Right ventricle myocardium inferior (tissue), 1 donor: ENCODE measurements at regions not wholly inside any gene's neighbourhood (a gene's known extent, or its start where the extent isn't known, plus 50 kb on each side); places are given as distances from the start of the nearest gene placed in this dataset.
A peak's percentile ranks its signal among the peaks of the same experiment; 100 is the strongest.

Experiments
- ATAC-seq: fragments of 200-7000 bp; cut with Tn5 transposase; one replicate; pipeline ENCODE4 v1.9.1; 2020; ENCODE audit warnings: mild to moderate bottlenecking, moderate library complexity
- DNase-seq: peaks from one replicate; pipeline ENCODE4 v3.0.0; 2021; ENCODE audit errors: missing footprints
- intact Hi-C: fragments of 100-400 bp; cut with DNase I; formaldehyde crosslinking; loops from one replicate; pipeline ENCODE4 v1.11.0; 2022
- donor health status: DM: no; HTN: yes; CAD: no; lungs with severe emphysema.

DNA sequence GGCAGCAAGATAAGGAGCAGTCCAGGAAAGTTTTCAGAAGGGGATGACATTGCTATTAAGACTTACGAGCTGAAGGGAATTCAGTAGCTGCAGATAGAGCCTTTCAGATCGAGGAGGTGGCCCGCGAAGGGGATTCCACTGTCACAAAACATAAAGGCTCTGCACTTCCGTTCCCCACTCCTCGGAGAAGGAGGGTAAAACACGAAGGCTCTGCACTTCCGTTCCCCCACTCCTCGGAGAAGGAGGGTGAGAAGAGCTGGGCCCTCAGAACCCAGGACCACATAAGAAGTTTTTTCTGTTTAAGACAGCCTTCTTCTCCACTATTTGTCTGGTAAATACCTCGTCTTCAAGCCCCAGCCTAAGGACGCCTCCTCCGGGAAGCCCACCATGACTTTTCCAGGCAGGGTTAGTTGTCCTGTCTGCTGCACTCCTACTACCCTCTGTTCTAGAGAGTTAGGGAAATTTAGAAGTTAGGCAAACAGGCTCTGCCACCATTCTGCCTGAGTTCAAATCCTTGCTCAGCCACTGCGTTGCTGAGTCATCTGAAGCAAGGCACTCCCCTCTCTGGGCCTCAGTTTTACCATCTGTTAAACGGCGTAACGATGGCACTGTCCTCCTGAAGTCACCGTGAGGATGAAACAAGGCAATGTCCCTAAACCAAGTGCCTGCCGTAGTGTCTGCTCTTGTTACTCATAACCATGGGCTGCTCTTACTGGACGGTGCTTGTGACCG lies 134.1 kb upstream of the HES1 start:
- intact Hi-C loops, result loop anchor here (2.0 to 5.0 kb wide), 3 partner anchors 70 to 265 kb away; no protein-coding TSS in a partner anchor
- no peak for DNase-seq
- no peak for ATAC-seq

DNA sequence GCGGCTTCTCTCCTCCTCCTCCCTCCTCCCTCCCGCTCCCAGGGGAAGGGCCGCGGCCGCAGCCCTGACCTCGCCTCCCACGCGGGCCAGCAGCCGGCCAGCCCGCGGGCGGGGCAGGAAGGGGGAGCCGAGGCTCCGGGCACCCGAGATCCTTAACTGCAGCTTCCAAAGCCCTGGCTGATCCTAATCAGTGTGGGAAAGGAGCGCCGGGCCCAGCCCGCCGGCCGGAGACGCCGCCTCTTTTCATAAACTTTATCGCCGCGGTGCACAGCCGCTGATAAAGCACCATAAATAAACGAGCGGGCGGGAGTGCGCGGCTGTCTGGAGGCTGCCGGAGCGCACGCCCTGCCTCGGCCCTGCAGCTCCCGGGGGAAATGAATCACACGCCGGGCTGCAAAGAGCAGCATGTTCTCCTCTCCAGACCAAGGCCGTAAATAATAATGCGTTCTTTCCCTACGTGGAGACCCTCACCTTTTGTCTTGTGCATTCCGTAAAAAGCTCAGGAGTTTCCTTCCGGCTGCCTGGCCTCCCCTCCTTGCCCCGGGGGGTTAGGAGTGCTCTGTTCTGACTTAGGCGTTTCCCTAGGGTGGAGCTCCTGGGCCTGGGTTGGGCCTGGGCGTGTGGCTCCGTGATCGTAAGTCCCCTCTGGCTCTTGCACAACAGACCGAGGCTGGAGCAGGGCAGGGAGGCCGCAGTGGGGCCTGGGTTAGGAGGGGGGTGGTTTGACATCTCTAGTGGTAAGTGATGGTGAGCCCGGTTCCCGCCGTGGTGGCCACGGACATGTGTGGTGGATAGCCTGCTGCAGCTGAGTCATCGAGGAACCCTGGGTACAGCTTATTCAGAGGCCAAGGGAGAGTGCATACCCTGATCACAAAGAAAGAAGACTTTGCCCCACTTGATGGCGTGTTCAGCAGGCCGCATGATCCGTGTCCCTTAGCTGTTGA lies 132.6 kb upstream of the HES1 start:
- peak; percentile 91 for ATAC-seq
- DNase-seq, result peak; percentile 94
- intact Hi-C loops, result loop anchor here (1.0 to 5.0 kb wide), 4 partner anchors 69 to 264 kb away; no protein-coding TSS in a partner anchor

DNA sequence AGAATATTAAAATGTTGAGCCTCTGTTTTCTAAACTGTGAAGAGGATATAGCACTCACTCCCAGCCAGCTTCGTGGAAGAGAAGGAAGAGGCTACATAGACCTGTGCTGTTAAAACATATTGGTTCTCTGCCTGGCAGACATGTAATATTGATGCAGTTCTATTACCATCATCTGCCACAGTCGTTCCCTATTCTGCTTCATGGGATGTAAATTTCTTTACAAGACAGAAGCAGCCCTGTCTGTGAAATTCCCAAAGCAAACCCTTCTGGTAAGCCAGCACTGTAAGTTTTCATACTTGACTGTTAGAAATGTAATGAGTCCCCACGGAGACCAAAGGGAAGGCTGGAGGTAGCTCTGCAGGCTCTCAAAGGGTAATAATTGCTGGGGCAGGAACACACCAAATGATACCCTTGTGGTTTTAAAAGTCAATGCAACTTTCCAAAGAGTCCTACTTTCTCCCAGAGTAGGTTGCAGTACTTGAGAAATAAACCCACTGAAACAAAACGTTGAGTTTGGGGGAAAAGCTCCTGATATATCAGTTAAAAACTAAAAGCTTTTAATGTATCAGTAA lies 129.9 kb upstream of the HES1 start:
- intact Hi-C loops, result no loop called here
- ATAC-seq (no peak), DNase-seq (no peak)

DNA sequence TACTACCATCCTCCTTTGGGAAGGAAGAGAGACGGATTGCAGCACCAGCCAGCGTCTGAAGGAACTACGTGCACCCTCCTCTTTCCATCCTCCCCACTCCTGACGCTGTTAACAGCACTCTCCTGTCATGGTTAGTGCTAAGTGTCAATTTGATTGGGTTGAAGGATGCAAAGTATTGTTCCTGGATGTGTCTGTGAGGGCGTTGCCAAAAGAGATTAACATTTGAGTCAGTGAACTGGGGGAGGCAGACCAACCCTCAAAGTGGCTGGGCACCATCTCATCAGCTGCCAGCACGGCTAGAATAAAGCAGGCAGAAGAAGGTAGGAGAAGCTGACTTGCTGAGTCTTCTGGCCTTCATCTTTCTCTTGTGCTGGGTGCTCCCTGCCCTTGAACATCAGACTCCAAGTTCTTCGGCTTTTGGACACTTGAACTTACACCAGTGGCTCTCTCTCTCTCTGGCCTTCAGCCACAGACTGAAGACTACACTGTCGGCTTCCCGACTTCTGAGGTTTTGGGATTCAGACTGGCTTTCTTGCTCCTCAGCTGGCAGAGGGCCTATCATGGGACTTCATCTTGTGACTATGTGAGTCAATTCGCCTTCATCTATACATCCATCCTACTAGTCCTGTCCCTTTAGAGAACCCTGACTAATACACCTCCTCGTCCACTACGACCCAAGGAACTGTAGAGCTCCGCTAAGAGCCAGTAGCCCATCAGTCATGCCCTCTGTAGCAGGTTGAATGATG lies 128.2 kb upstream of the HES1 start:
- no peak for DNase-seq
- intact Hi-C loops, result no loop called here
- no peak for ATAC-seq

DNA sequence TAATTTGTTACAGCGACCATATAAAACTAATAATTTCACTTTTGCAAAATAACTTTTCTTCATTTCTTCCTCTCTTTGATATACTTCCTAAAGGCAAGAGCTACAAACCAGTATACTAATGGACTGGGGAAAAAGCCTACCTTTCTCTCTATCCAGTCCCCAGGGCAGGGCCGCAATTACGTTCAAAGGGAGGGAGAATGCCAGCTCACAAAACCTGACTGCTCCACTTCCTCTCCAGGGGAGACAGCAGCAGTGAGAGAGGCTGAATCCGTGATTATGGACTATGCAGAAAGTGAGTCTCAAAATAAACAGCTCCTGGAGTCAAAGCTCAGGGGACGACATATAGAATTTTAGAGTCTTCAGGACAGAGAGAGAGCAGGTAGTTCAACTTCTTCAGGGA lies 126.9 kb upstream of the HES1 start:
- DNase-seq, result no peak
- no peak for ATAC-seq
- intact Hi-C loops, result no loop called here

DNA sequence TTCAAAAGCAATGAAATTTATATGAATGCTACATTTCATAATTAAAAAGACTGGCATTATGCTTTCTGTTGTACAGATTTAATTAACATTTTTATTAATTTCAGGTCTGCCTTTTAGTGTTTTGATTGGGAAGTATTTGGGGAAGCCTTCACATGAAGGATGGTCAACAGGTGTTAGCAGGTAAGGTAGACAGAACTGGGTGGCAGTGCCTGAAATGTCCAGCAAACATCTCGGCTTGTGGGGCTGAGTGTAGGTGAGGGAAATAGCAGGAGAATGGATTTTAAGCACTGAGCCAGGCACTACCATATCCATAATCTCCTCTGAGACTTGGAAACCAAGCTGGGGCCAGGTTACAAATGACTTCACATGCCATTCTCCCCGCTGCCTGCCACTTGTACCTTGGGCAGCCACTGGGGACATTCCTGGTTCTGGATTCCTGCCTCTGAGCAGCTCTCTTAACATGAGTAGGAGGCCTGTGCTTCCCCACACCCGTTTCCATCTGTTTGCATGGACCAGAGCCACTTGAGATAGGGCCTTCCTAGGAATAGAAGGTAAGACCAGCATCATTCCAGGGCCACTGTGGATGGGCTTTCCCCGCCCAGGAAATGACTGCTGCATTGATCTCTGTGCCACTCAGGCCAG lies 125.9 kb upstream of the HES1 start:
- intact Hi-C loops, result no loop called here
- ATAC-seq, result peak; percentile 50
- no peak for DNase-seq

DNA sequence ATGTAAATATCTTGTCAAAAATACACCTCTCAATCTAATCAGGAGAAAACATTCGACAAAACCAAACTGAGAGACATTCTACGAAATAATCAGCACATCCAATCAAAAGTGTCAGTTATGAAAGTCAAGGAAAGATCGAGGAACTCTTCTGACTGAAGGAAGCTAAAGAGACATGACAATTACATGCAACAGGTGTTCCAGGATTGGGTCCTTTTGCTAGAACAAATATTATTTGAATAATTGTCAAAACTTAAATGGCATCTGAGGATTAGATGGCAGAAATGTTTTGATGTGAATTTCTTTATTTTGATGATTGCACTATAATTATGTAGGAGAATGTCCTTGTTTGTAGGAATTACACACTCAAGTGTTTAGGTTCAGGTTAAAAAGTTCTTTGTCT lies 124.1 kb upstream of the HES1 start:
- DNase-seq (no peak), ATAC-seq (no peak)
- intact Hi-C loops, result no loop called here

DNA sequence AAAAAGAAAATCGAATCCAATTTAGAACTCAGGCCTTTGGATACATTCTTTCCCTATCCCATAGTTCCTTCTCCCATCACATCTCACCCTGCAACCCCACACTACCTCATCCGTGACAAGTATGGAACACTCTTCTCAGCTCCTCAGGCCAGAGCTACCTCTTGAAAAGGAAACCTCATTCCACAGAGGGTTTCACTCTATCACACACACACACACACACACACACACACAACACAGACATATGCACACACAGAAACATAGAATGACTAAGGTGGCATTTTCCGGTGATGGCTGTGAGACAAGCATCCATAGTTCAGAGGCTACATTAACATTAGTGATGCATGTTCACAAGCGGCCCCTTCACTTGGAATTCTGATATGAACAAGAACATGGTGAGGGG lies 122.0 kb upstream of the HES1 start:
- ATAC-seq, result no peak
- intact Hi-C loops, result no loop called here
- DNase-seq, result no peak

DNA sequence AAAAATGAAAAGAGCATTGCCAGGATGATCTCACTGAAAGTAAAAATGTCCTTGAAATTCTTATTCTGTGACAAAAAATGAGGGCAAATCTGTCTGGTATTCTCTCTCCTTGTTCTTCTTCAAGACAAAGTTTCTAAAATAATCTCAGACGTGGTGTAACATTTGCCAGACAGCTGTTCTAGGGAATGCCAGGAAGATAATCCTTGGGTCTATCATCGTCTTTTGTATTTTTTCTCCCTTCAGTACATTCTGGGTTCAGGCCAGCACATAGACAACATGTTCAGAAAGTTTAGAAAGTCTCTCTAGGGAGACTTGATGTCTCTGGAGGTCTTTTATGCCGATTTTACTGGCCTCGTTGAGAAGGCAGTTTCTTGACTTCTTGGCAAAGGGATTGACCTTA lies 121.2 kb upstream of the HES1 start:
- ATAC-seq, result no peak
- intact Hi-C loops, result no loop called here
- DNase-seq, result no peak

DNA sequence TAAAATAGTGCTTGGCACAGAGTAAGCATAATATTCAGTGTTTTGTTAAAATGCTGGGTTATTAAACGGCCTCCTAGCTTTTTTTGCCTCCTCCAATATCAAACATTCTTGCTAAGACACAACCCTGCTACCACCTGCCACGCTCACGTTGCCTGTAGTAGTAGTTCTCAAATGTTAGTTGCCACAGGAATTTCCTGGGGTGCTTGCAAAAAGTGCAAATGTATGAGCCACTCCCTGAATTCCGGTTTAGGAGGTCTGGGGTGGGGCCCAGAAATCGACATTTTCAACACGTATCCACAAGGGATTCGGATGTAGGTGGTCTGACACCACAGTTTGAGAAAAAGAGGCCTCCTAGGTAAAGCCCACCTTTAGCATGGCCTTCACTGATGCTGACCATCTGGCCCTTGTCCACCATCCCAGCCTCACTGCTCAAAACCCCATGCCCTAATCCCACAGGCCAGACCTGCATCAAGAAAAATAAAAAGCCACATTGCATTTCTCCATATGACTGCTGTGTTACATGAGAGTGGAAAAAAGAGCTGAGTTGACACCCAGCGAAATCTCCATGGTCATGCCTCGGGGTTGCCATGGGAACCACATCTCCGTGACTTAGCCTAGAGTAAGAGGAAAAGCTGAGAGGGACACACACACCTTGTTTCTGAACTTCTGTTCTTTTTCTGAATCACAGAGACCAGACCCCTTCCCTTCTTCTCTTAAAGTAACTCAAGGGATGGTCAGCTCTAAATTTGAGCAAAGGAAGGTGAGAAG lies 116.4 kb upstream of the HES1 start:
- no peak for ATAC-seq
- intact Hi-C loops, result no loop called here
- DNase-seq, result no peak

DNA sequence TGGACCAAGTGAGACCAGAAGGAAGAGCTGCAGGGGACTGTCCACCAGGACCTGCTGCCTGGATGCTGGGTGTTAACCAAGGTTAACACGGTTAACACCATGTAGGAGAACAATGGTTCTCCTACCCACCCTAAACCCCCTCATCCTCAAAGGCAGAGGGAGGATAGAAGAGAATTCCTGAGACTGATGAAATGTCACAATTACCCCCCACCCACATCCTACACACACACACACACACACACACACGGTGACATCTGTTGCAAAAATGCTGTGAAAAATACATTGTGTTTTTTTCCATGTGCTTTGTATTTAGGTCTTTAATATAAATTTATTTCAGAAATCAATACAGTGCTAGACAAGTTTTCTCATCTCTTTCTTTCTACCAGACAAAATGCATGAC lies 113.9 kb upstream of the HES1 start:
- DNase-seq, result no peak
- no peak for ATAC-seq
- intact Hi-C loops, result no loop called here

DNA sequence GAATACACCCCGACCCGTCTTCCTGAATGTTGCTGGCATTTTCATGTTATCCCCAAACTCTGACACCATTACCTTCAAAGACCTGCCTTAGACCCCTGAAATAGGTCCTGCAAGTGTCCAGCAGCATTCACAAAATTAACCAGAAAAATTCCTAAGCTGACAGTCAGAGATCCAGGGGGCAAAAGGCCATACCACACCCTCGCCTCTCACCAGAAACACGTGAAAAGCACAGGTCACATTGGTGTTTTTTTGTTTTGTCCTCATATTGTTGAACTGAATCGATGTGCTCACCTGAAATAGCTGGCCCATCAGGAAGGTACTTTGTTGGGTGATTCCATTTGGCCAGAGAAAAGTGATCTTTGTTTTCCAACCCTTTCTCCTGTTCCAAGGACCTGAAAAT lies 113.1 kb upstream of the HES1 start:
- intact Hi-C loops, result no loop called here
- DNase-seq (no peak), ATAC-seq (no peak)

DNA sequence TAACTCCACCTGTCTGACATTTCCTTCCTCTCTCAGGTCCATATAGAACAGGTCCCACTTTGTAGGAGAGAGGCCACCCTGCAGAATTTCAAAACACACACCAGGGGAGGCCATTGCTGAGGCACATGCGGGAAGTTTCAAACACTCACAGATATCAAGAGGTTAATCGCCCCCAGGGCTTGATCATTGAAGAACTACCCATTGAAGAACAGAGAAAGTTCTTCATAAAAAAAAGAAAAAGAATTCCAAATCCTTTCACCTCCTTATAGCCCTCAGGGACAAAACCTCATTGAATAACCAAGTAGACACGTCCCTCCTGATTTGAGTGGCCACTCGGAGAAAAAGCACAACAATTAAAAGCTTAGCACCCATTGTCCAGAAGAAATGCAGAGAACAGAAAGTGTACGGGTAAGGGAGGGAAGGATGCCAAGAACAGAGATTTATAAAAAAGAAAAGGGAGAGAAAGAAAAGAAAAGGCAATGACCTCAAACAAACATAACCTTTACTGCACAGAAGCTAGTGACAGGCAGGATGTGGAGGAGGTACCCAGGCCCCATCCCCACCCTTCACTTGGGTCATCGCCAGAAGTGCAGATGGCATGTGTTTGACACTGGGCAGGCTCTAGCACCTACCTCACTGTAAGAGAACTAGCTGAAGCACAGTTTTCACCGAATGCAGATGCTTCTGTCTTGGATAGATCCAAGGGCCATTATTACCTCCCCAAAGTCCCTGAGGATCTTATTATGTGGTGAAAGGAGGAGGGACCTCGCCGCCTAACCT lies 112.3 kb upstream of the HES1 start:
- intact Hi-C loops, result no loop called here
- no peak for ATAC-seq

DNA sequence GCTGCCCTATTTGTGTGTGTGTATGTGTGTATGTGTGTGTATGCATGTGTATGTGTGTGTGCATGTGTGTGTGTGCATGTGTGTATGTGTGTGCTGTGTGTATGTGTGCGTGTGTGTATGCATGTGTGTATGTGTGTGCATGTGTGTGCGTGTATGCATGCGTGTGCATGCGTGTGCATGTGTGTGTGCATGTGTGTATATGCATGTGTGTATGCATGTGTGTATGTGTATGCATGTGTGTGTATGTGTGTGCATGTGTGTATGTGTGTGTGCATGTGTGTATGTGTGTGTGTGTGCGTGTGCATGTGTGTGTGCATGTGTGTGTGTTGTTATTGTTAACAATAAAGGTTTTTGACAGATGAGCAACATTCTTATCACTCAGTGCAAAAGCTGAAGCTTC lies 110.8 kb upstream of the HES1 start:
- ATAC-seq (no peak), DNase-seq (no peak)
- intact Hi-C loops, result no loop called here

More for the DNA sequence above, 112.3 kb upstream of the HES1 start:
- DNase-seq, result no peak

DNA sequence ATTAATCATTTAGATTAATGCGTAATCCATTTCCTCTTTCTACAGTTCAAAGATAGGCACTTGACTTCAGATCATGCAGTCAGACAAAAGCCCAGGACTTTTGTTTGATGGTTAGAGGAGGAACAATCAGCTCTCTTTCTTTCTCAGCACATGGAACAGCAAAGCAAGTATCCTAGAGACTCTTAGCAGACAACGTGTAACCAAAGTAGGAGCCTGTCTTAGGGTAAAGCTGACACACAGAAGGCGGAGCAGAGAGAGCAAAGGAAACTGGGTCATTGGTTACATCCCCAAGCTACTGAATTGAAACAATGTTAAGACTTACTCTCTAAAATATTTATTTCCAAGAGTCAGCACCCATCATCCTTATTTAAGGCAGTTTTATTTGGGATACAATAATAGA lies 110.0 kb upstream of the HES1 start:
- ATAC-seq (no peak), DNase-seq (no peak)
- intact Hi-C loops, result no loop called here

DNA sequence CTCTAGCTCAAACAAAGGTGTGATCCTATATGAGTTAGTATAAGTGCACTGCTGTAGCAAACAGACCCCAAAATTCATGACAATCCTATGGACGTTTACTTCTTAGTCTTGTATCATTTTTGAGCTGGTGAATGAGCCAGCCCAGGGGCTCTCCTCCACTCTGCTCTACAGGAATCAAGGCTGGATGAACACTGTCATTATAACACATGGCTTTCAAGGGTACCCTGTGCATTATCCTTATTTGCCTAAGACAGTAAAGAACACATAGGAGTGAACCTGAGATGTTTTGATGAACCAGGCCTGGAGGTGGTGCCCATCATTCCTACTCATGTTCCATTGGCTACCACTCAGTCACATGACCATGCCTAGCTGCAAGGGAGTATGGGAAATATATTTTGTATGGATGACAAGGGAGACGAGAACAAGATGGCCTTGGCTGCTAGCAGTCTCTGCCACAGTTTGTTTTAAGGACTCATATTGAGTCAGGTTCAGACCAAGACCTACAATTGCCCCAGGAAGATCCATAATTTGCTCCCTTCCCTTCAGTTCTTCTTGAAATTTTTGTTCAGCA lies 107.4 kb upstream of the HES1 start:
- ATAC-seq (no peak), DNase-seq (no peak)
- intact Hi-C loops, result no loop called here

DNA sequence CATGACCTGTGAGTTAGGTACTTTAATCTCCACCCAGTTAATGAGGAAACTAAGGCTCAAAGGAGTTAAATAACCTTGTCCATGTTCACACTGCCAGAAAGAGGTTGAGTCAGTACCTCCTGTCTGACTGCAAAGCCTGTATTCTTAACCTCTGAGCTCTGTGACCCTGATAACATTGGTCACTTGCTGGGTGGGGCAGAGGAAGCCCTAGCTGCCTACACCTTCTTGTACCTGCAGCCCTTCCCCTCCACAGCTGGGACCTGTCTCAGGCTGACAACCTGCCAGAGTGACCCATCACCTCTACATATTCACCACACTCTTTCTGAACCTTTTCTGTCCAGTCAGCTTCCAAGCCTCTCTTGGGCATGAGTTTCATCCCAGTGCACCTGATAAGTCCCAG lies 106.1 kb upstream of the HES1 start:
- intact Hi-C loops, result no loop called here
- no peak for DNase-seq
- ATAC-seq, result no peak
